ENCODE measurements at regions not wholly inside any gene's neighbourhood (a gene's known extent, or its start where the extent isn't known, plus 50 kb on each side); places are given as distances from the start of the nearest gene placed in this dataset.

DNA sequence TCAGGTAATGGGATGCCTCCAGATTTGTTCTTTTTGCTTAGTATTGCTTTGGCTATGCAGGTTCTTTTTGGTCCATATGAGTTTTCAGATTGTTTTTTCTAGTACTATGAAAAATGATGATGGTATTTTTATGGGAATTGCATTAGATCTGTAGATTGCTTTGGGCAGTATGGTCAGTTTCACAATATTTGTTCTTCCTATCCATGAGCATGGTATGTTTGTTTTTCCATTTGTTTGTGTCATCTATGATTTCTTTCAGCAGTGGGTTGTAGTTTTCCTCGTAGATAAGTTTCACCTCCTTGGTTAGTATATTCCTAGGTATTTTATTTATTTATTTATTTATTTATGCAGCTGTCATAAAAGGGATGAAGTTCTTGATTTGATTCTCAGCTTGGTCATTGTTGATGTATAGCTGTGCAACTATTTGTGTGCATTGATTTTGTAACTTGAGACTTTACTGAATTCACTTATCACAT, 103.9 kb upstream of the DNAH14 start (continued):
- TF ChIP-seq SIN3A (conservative IDR thresholded peaks at IDR 0.05 in 1 of 2, IDR thresholded peaks at IDR 0.05 in 1 of 2; ENCODE audit: low read depth in 1 of 2, low read length in 2 of 2) = no peak
- TF ChIP-seq EGR1 (IDR thresholded peaks at IDR 0.05; ENCODE audit: borderline replicate concordance, low read depth, low read length) = no peak
- no peak for TF ChIP-seq GTF2F1 (IDR thresholded peaks at IDR 0.05; ENCODE audit: borderline replicate concordance, low read depth, low read length)
- TF ChIP-seq BCL11A (IDR thresholded peaks at IDR 0.05; ENCODE audit: low read depth in 2 of 2, low read length in 2 of 2) = no peak
